IMR-90 (cell line): ENCODE measurements at regions not wholly inside any gene's neighbourhood (a gene's known extent, or its start where the extent isn't known, plus 50 kb on each side); places are given as distances from the start of the nearest gene placed in this dataset.

Experiments
- ATAC-seq: fragments of 200-7000 bp; cut with Tn5 transposase; 2 replicates; pipeline ENCODE4 v1.9.1; 2020; ENCODE audit warnings: low read depth, mild to moderate bottlenecking, moderate library complexity
- BruUV-seq: library from RNA; stranded (reverse); fragments of 400-500 nt; replicated peaks from 2 replicates; lab custom pipeline; 2021; lab: Mats Ljungman, UMichigan
- CTCF ChIA-PET: fragments of 300-600 bp; formaldehyde crosslinking; extraction: SDS; loops from one replicate; lab custom pipeline; 2021; ENCODE audit warnings: antibody characterized with exemption; lab: Yijun Ruan, JAX
- POLR2A ChIA-PET: fragments of 300-600 bp; sonication (Branson Sonifier 250); formaldehyde crosslinking; loops from one replicate; lab custom pipeline; 2022; ENCODE audit warnings: antibody characterized with exemption; ENCODE audit not compliant: unreplicated experiment; lab: Charles Lee
- DNase-seq: peaks from one replicate; pipeline ENCODE4 v3.0.0; 2013
- H2AFZ ChIP-seq: replicated peaks from 2 replicates; pipeline ENCODE3; 2013; ENCODE audit warnings: low read length, mild to moderate bottlenecking; ENCODE audit not compliant: poor library complexity
- H2AK5ac ChIP-seq: 2 replicates; pipeline ENCODE4 v1.6.1; 2013; ENCODE audit warnings: low read depth, low read length, inconsistent platforms
- H2AK9ac ChIP-seq: replicated peaks from 2 replicates; pipeline ENCODE3; 2013; ENCODE audit warnings: mild to moderate bottlenecking, low read depth, low read length, moderate library complexity; ENCODE audit not compliant: poor library complexity
- H2BK120ac ChIP-seq: 2 replicates; pipeline ENCODE4 v1.6.1; 2013; ENCODE audit warnings: low read depth, low read length, inconsistent platforms
- H2BK15ac ChIP-seq: 3 replicates; pipeline ENCODE4 v1.6.1; 2013; ENCODE audit warnings: low read depth, low read length, inconsistent platforms
- H2BK20ac ChIP-seq: 2 replicates; pipeline ENCODE4 v1.6.1; 2013; ENCODE audit warnings: low read depth, mild to moderate bottlenecking, inconsistent platforms, low read length, moderate library complexity
- H2BK5ac ChIP-seq: 2 replicates; pipeline ENCODE4 v1.6.1; 2013; ENCODE audit warnings: mild to moderate bottlenecking, low read depth, low read length, inconsistent platforms; ENCODE audit not compliant: poor library complexity, severe bottlenecking
- H3K14ac ChIP-seq: replicated peaks from 2 replicates; pipeline ENCODE4 v1.6.1; 2013; ENCODE audit warnings: low read depth, low read length, inconsistent platforms
- H3K18ac ChIP-seq: 2 replicates; pipeline ENCODE4 v1.6.1; 2013; ENCODE audit warnings: low read depth, low read length, control low read depth
- H3K23ac ChIP-seq: 2 replicates; pipeline ENCODE4 v1.6.1; 2013; ENCODE audit warnings: low read depth, low read length, inconsistent platforms
- H3K27ac ChIP-seq: 2 replicates; pipeline ENCODE4 v1.5.1; 2013; ENCODE audit warnings: mild to moderate bottlenecking, control low read depth, low read length; ENCODE audit not compliant: insufficient read depth
- H3K27me3 ChIP-seq: 2 replicates; pipeline ENCODE4 v1.6.1; 2013; ENCODE audit warnings: low read length; ENCODE audit not compliant: control insufficient read depth, insufficient read depth
- H3K36me3 ChIP-seq: 2 replicates; pipeline ENCODE4 v1.6.1; 2013; ENCODE audit warnings: low read length, mixed read lengths; ENCODE audit not compliant: control insufficient read depth, insufficient read depth
- H3K4ac ChIP-seq: 2 replicates; pipeline ENCODE4 v1.6.1; 2013; ENCODE audit warnings: low read depth, low read length, inconsistent platforms
- H3K4me1 ChIP-seq: 2 replicates; pipeline ENCODE4 v1.6.1; 2013; ENCODE audit warnings: low read length, mixed read lengths; ENCODE audit not compliant: control insufficient read depth, insufficient read depth
- H3K4me2 ChIP-seq: 2 replicates; pipeline ENCODE4 v1.6.1; 2013; ENCODE audit warnings: low read depth, mild to moderate bottlenecking, control low read depth, low read length, moderate library complexity
- H3K4me3 ChIP-seq: 2 replicates; pipeline ENCODE4 v1.5.1; 2013; ENCODE audit warnings: low read depth, mild to moderate bottlenecking, control low read depth, low read length, moderate library complexity; ENCODE audit not compliant: insufficient read depth
- H3K56ac ChIP-seq: 2 replicates; pipeline ENCODE4 v1.6.1; 2013; ENCODE audit warnings: low read length, inconsistent platforms; ENCODE audit not compliant: insufficient read depth; ENCODE audit errors: extremely low read depth
- H3K79me1 ChIP-seq, 2 experiments: 2 replicates each; pipeline ENCODE4 v1.6.1; 2013; ENCODE audit warnings: low read length in 2 of 2, inconsistent platforms in 1 of 2, low read depth in 1 of 2
- H3K9ac ChIP-seq: 2 replicates; pipeline ENCODE4 v1.6.1; 2013; ENCODE audit warnings: low read depth, low read length, control low read depth
- H3K9me1 ChIP-seq: 2 replicates; pipeline ENCODE4 v1.6.1; 2013; ENCODE audit warnings: low read length, inconsistent platforms; ENCODE audit not compliant: insufficient read depth
- H3K9me3 ChIP-seq: 2 replicates; pipeline ENCODE4 v1.6.1; 2013; ENCODE audit warnings: low read length; ENCODE audit not compliant: control insufficient read depth, insufficient read depth
- H4K20me1 ChIP-seq: 2 replicates; pipeline ENCODE4 v1.6.1; 2013; ENCODE audit warnings: low read length, inconsistent platforms; ENCODE audit not compliant: insufficient read depth
- H4K5ac ChIP-seq: 2 replicates; pipeline ENCODE4 v1.6.1; 2013; ENCODE audit warnings: mild to moderate bottlenecking, low read depth, low read length, control low read depth
- H4K8ac ChIP-seq, 2 experiments: 2 replicates each; pipeline ENCODE4 v1.6.1; 2013; ENCODE audit warnings: low read depth in 2 of 2, low read length in 2 of 2, control low read depth in 1 of 2, inconsistent platforms in 1 of 2
- H4K91ac ChIP-seq: 2 replicates; pipeline ENCODE4 v1.6.1; 2013; ENCODE audit warnings: low read depth, low read length, inconsistent platforms; ENCODE audit not compliant: insufficient read depth
- BHLHE40 ChIP-seq: fragments of 150-350 bp; IDR thresholded peaks from 2 replicates; pipeline ENCODE4 v1.6.1; 2016; ENCODE audit warnings: mild to moderate bottlenecking, low read depth, low read length
- CEBPB ChIP-seq: IDR thresholded peaks from 2 replicates; pipeline ENCODE4 v1.6.1; 2012; ENCODE audit warnings: low read depth, low read length, improper control_type of control experiment
- CHD1 ChIP-seq: IDR thresholded peaks from 2 replicates; pipeline ENCODE4 v1.6.1; 2012; ENCODE audit warnings: low read depth, low read length, improper control_type of control experiment
- ELK1 ChIP-seq: fragments of 150-350 bp; IDR thresholded peaks from 2 replicates; pipeline ENCODE4 v1.6.1; 2016; ENCODE audit warnings: low read depth, mild to moderate bottlenecking, low read length, moderate library complexity, borderline replicate concordance
- FOS ChIP-seq: fragments of 150-350 bp; IDR thresholded peaks from 2 replicates; pipeline ENCODE4 v1.6.1; 2016; ENCODE audit warnings: low read depth, low read length
- MAFK ChIP-seq: IDR thresholded peaks from 2 replicates; pipeline ENCODE4 v1.6.1; 2012; ENCODE audit warnings: low read depth, low read length, improper control_type of control experiment
- MAZ ChIP-seq: IDR thresholded peaks from 2 replicates; pipeline ENCODE4 v1.6.1; 2012; ENCODE audit warnings: low read depth, mild to moderate bottlenecking, low read length, improper control_type of control experiment, moderate library complexity, borderline replicate concordance
- MXI1 ChIP-seq: IDR thresholded peaks from 2 replicates; pipeline ENCODE4 v1.6.1; 2012; ENCODE audit warnings: low read depth, mild to moderate bottlenecking, low read length, moderate library complexity, borderline replicate concordance
- NFE2L2 ChIP-seq: fragments of 150-350 bp; IDR thresholded peaks from 2 replicates; pipeline ENCODE4 v1.6.1; 2016; ENCODE audit warnings: low read depth, mild to moderate bottlenecking, low read length
- POLR2A ChIP-seq: IDR thresholded peaks from 2 replicates; pipeline ENCODE4 v1.6.1; 2012; ENCODE audit warnings: mild to moderate bottlenecking, low read depth, low read length
- RAD21 ChIP-seq: IDR thresholded peaks from 2 replicates; pipeline ENCODE4 v1.6.1; 2012; ENCODE audit warnings: low read length, improper control_type of control experiment
- RCOR1 ChIP-seq: IDR thresholded peaks from 2 replicates; pipeline ENCODE4 v1.6.1; 2012; ENCODE audit warnings: mild to moderate bottlenecking, low read length, improper control_type of control experiment; ENCODE audit not compliant: insufficient replicate concordance
- RFX5 ChIP-seq: IDR thresholded peaks from 2 replicates; pipeline ENCODE4 v1.8.0; 2012; ENCODE audit warnings: low read depth, mild to moderate bottlenecking, low read length, moderate library complexity
- SMC3 ChIP-seq: fragments of 150-350 bp; IDR thresholded peaks from 2 replicates; pipeline ENCODE4 v1.6.1; 2016; ENCODE audit warnings: low read depth, mild to moderate bottlenecking, antibody characterized with exemption, low read length, moderate library complexity
- WGBS, 2 experiments: methylation state at CpG; one replicate each; pipeline versions ENCODE4 v1.1.5 to v1.1.7; 2013; ENCODE audit warnings: missing lambda C conversion rate in 2 of 2; ENCODE audit not compliant: insufficient read length in 1 of 2; ENCODE audit errors: extremely low coverage in 2 of 2; 5-methylcytosine and 5-hydroxymethylcytosine counted together
- dilution Hi-C: fragments of 300-500 bp; cut with HindIII; formaldehyde crosslinking; loops from one replicate; pipeline ENCODE4 v1.14.3; 2018; ENCODE audit warnings: low sequenced_read_pairs; ENCODE audit not compliant: unreplicated experiment
- in situ Hi-C: fragments of 300-500 bp; cut with MboI; formaldehyde crosslinking; loops from 3 replicates; pipeline ENCODE4 v1.14.3; 2019; ENCODE audit warnings: low sequenced_read_pairs, inconsistent platforms, mixed read lengths
- intact Hi-C: fragments of 100-400 bp; cut with micrococcal nuclease; formaldehyde crosslinking; loops from 2 replicates; pipeline ENCODE4 v1.10.0; 2022
- TF ChIP-seq, protein P1 (sequence below): fragments of 150-350 bp; IDR thresholded peaks from 2 replicates; pipeline ENCODE4 v1.6.1; 2017; ENCODE audit warnings: mild to moderate bottlenecking, antibody characterized with exemption, low read length, low read depth
- TF ChIP-seq, protein P2 (sequence below): conservative IDR thresholded peaks from 2 replicates; pipeline ENCODE4 v1.5.1; 2012; ENCODE audit warnings: mild to moderate bottlenecking, low read depth, low read length, improper control_type of control experiment

DNA sequence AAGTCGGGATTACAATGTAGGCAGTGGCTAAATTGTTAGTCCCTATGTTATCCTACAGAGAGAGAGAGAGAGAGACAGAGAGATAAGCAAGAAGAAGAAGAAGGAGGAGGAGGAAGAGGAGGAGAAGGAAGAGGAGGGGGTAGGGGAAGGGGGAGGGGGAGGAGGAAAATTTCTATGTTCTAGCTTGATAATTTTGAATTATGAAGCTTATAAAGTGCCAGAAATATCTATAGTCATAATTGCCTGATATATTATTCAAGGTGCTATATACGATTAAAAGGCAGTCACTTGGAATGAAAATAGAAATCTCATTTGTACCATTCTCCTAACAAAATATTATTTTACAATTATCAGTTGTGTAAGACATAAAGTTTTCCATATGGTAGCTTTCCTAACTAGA lies 122.4 kb upstream of the PRR32 start:
- no TSS peak for BruUV-seq
- WGBS, 2 experiments = no CpG with 5 or more reads among the region's 2 CpGs
- POLR2A ChIA-PET = no interaction called here

More for the DNA sequence above, 122.4 kb upstream of the PRR32 start:
- Histone ChIP-seq H2AFZ (no peak overlapping the region), H3K4me2 (no peak overlapping the region), H3K4me1 (no peaks in the 10 kb centered on the region), H4K91ac (no peak overlapping the region), H2AK5ac (no peak overlapping the region), H4K5ac (no peak overlapping the region), H3K4ac (no peak overlapping the region), H2BK120ac (no peak overlapping the region), H3K23ac (no peak overlapping the region), H3K18ac (no peak overlapping the region), H4K8ac (no peak overlapping the region), H3K9me3 (peaks cover 3% of the 10 kb centered on the region; the same call in 1 of the 2 replicates), H4K20me1 (no peaks in the 10 kb centered on the region), H2BK20ac (no peak overlapping the region), H3K9me1 (no peaks in the 10 kb centered on the region), H2BK5ac (no peak overlapping the region), H3K79me1 (no peaks in the 10 kb centered on the region), H3K9ac (no peak overlapping the region), H3K14ac (no peak overlapping the region), H2AK9ac (no peak overlapping the region), H2BK15ac (no peak overlapping the region), H3K27ac (no peak overlapping the region), H3K4me3 (no peak overlapping the region), H3K56ac (no peak overlapping the region), H3K36me3 (no peaks in the 10 kb centered on the region), H3K27me3 (no peaks in the 10 kb centered on the region)
- in situ Hi-C loops (no loop called here), intact Hi-C loops (no loop called here), dilution Hi-C loops (no loop called here)
- ATAC-seq (no peak), DNase-seq (no peak)
- CTCF ChIA-PET = no interaction called here
- TF ChIP-seq BHLHE40 = no peak
- TF ChIP-seq ELK1 = no peak
- no peak for TF ChIP-seq NFE2L2
- no peak for TF ChIP-seq MAZ
- no peak for TF ChIP-seq RCOR1
- TF ChIP-seq RFX5 = no peak
- TF ChIP-seq POLR2A = no peak
- TF ChIP-seq FOS = no peak
- TF ChIP-seq SMC3 = no peak
- no peak for TF ChIP-seq CHD1
- TF ChIP-seq MAFK = no peak
- TF ChIP-seq RAD21 = no peak
- TF ChIP-seq, protein P1, sequence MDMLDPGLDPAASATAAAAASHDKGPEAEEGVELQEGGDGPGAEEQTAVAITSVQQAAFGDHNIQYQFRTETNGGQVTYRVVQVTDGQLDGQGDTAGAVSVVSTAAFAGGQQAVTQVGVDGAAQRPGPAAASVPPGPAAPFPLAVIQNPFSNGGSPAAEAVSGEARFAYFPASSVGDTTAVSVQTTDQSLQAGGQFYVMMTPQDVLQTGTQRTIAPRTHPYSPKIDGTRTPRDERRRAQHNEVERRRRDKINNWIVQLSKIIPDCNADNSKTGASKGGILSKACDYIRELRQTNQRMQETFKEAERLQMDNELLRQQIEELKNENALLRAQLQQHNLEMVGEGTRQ = no peak
- no peak for TF ChIP-seq MXI1
- TF ChIP-seq, protein P2, sequence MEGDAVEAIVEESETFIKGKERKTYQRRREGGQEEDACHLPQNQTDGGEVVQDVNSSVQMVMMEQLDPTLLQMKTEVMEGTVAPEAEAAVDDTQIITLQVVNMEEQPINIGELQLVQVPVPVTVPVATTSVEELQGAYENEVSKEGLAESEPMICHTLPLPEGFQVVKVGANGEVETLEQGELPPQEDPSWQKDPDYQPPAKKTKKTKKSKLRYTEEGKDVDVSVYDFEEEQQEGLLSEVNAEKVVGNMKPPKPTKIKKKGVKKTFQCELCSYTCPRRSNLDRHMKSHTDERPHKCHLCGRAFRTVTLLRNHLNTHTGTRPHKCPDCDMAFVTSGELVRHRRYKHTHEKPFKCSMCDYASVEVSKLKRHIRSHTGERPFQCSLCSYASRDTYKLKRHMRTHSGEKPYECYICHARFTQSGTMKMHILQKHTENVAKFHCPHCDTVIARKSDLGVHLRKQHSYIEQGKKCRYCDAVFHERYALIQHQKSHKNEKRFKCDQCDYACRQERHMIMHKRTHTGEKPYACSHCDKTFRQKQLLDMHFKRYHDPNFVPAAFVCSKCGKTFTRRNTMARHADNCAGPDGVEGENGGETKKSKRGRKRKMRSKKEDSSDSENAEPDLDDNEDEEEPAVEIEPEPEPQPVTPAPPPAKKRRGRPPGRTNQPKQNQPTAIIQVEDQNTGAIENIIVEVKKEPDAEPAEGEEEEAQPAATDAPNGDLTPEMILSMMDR = no peak
- no peak for TF ChIP-seq CEBPB
